GM21360 (cell line): ENCODE measurements at regions not wholly inside any gene's neighbourhood (a gene's known extent, or its start where the extent isn't known, plus 50 kb on each side); places are given as distances from the start of the nearest gene placed in this dataset.

Source experiments
- ATAC-seq: cut with Tn5 transposase; IDR thresholded peaks from one replicate; pipeline ENCODE4 v1.9.1; 2021; ENCODE audit warnings: mild to moderate bottlenecking, moderate library complexity; ENCODE audit not compliant: unreplicated experiment

DNA sequence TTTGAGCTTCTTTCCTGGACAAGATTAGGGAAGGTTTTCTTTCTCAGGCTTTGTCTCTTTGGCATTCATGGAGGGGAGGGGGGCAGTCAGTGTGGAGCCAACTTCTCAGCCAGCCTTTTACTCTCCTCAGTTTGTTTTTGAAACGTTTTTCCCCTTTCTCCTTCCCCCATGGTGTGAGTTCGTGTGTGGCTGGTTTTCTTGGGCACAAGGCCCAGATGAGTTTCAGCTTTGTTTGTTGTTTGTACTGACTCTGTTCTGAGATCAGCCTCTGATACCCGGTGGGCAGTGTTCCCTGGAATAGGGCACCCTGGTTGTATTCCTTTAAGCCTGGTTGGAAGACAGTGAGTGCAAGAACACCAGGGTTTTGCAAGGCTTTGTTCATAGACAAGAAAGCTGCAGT lies 168.2 kb upstream of the RARB start:
- ATAC-seq: no peak

DNA sequence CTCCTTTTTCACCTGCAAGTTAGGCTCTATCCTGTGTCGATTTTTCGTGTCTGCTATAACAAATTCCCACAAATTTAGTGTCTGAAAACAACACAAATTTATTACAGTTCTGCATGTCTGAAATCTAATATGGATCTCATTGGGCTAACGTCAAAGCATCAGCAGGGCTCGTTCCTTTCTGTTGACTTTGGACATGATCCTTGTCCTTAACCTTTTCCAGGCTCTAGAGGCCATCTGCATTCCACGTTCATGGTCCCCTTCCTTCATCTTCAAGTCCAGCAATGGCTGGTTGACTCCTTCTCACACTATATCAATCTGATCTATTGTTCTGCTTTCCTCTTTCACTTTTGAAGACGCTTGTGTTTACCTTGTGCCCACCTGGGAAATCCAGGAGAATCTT lies 165.7 kb upstream of the RARB start:
- no peak for ATAC-seq

DNA sequence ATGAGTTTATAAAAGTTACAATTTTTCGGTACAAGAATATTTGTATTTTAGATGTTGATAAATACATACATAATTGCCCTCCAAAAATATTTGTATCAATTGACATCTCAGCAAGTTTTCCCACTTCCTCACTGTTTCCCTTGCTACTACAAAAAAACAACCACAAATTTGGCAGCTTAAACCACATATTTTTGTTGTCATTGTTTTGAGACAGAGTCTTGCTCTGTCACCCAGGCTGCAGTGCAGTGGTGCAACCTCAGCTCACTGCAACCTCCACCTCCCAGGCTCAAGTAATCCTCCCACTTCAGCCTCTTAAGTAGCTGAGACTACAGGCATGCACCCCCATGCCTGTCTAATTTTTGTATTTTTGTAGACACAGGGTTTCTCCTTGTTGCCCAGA lies 162.8 kb upstream of the RARB start:
- no peak for ATAC-seq

DNA sequence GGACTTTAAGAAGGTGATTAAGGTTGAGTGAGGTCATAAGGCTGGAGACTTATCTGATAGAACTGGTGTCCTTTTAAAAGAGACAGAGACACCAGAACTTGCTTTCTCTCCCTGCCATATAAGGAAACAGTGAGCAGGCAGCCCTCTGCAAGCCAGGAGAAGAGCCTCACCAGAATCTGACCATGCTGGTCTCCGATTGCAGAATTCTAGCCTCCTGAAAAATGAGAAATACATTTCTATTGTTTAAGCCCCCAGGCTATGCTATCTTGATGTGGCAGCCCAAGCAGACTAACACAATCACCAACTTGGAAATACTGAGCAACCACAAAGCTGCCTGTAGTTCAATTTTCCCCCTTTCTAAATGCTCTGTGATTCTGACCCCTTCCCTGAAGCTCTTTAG lies 161.4 kb upstream of the RARB start:
- ATAC-seq: no peak

DNA sequence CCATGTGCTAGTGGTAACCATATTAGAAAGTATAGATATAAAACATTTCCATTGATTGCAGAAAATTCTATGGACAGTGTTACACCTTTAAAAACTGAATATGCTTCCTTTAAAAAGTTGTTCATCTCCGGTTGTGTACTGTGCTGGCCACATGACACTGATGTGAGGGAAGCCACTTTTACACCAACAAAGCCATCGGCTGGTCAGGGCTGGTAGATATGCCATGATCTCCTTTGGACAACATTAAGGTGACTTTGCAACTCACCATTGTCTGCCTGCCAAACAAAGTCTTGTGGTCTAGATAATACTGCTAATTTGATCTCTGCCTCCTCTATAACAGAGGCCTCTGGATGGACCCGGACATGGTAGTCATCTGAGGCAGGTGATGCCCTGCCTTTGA lies 156.0 kb upstream of the RARB start:
- ATAC-seq: no peak

DNA sequence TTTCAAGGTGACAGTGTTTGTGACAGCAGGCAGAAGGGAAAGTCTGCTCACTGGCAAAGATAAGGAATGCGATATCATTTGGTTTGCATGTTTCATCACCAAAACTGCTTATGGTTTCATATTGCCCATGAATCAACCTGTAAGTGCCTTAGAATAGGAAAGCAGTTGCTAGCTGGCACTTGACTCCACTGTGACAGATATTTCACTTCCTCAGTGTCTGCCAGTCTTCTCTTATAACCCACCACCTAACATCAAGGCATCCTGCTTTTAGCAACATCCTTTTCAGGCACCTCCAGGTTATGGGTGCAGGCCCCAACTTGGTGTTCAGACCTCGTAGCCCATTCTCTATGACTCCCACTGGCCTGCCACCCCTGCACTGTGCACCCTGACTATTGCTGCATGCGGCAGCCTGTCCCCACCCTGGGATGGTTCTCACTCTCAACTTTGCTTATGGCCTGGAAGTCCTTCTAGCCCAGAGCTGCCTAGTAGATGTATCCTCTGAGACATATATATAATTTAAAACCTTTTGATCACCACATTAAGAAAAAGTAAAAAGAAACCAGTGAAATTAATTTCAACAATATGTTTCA lies 154.4 kb upstream of the RARB start:
- ATAC-seq: no peak

DNA sequence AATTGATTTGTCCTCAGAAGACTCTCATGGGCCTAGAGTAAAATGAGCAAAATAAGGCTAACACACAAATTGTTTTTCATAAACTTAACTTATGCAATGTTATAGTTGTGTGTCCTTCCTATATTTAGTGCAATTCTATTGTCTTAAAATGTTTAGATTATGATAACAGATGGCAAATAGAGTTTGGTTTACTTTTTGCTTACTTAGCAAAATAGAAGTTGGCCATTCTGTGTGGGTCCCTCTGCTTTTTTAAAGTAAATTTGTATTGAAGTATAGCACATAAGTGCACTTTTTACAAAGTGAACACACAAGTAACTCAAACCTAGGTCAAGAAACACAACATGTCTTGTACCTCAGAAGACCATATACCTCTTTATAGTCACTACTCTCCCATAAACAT lies 150.6 kb upstream of the RARB start:
- ATAC-seq: no peak

DNA sequence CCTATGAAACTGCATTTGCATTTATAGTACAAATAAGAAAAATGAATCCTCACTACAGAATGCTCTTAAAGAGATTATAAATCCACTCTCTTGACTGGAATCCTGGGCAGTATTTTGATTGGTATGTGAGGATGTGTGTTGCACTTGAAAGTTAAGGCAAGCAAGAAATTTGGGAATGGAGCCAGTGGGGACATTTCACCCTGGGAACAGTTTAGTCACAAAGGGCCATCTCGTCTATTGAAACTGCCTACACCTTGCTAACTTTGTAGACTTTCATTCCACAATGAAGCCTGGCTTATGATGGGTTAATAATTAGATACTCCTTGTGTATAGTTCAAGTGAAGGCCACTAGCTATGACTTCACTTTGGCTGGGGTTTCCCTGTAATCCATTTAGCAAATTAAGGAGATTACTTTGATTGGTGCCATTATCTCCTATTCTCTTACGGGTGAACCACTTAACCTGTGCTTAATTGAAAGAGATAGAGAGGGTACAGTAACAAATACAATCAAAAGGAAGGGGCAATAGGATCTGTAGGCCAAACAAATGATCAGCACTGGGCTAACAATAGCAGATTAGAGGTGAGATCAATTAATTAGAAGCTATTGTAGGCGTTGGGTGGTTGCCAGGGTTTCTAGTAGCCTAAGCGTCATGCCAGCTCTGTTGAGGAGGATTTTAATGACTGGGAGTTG lies 146.9 kb upstream of the RARB start:
- ATAC-seq: no peak

DNA sequence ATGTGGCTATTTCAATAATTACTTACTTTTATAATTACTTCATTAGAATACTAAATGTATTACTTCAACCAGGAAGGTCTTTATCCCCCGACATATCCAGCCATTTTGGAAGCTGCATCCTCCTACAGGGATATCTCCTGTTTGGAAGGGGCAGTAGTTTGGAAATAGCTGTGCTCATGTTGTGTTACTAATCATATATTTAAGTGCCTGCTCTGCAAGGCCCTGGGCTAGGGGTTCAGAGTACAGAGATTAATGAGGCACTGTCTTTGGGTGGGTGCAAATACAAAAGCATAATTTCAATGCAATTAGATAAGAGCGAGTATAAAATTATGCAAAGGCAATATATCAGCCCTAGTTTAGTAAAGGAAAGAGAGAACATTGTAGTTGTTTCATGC lies 146.3 kb upstream of the RARB start:
- no peak for ATAC-seq

DNA sequence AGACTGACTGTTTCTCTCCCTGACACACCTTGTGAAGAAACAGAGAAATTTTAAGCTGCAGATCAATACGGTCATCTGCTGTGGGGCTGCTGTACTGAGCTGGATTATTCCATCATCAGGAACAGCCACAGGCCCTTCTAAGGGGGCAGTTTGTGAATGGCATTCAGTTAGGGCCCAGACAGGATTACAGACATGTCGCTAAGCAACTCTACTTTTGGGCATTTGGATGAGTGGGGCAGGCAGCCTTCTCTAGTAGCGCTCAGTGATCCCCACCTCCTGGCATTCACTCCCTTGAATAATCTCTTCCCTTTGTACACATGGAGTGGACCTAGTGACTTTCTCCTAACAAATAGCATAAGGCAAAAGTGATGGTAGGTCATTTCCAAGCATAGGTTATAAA lies 144.4 kb upstream of the RARB start:
- no peak for ATAC-seq

DNA sequence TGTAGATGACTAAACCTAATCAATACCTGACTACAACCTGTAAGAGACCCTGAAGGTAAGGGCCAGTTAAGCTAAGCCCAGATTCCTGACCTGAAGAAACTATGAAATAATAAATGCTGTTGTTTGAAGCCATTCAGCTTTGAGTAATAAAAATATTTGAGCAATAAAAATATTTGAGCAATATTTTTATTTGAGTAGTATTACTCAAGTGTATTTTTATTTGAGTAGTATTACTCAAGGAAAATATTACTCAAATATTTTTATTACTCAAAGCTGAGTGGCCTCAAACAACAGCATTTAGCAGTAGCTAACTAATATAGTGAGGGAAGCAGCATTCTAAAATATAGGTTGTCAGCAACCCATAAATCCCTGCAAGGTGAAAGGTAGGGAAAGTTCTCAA lies 143.8 kb upstream of the RARB start:
- no peak for ATAC-seq

DNA sequence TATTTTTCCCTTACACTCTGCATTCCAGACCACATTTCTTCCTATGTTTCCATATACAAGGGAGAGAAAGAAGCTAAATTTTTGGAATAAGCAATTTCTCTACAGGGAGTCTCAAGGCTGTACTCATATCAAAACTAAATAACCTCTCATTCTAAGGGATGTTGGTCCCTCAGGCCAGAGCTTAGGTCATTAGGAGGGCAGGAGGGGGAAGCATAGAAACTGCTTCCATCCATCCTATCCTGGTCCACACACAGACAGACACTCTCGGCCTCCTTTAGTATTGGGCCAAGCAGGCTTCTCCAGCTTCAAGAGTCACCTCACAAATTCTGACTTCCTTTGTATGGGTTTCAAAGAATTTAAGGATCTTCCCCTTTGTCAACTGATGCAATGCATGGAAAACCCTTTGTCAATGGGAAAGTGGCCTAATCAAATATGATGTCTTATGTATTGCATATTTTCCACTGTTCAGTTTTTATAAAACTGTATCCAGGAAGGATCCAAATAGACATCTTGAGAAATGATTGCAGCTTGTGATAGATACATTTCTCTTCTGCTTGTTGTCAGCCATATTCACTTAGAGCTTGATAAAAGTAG lies 140.7 kb upstream of the RARB start:
- no peak for ATAC-seq

DNA sequence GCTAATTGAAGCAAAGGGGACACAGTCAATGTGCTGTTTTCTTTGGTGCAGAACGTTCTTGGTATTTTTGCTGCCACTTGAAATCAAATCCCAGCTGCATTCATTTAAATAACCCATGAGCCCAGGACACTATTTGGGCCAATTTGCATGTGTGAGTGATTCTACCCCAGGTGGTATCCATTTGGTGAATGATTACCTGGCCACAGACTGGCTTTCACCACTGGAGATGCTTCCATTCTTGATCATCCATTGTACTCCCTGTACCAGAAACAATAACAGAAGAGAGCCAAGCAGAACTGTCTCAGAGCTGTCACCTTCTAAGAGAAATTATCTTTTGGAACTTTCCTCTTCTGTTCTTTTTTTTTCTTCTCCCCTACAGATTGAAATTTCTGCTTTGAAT lies 139.7 kb upstream of the RARB start:
- no peak for ATAC-seq

DNA sequence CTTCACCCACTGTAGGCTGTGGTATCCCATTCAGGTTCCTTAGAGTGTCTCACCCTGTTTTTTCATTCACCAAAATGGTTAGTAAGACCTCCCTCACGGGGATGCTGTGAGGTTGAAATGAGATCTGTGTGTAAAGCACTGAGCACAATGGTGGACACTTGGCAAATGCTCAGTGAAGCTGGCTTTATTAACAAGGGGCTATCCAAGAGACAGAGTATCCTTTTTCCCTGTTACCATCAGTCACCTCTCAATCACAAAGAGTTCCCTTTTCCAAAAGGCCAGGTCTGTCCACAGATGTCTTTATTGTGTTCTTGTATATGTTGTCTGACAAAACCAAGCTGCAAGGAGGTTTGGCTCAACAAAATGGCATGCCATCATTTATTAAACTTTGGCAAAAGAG lies 138.9 kb upstream of the RARB start:
- ATAC-seq: no peak

DNA sequence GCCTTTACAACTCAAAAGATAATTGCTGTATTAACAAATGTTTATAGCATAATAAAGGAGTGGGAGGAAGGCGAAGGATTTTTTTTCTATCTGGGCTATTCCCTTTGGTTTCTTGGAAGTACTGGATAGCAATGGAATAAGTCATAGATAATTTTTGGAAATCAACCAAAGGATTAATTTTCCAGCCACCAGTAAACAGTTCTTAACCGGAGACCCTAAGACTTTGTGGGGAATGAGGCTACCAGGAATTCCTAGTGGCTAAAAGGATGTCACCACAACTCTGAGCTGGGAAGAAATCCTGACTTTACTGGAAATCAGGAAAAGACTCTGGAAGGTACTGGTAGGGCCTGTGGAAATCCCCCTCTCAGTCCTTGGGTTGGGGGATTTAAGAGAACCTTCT lies 138.4 kb upstream of the RARB start:
- ATAC-seq: no peak

DNA sequence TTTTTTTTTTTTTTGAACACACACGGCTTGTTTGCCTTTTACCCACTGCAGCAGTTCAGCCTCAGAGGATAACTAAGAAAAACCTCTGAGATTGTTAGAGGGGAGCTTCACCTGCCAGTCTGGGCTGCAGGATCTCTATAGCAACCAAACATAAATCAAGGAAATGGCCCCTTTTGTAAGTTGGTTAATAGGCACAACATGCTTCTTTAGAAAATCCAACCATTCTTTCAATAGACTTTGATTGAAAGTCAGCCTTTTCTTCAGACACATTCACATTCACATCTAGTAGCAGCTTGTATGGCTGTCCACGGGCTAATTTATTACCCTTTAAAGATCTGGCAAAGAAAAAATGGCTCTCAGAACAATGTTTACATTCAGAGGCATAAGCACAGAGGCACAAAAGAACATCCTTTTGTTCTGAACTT lies 136.6 kb upstream of the RARB start:
- no peak for ATAC-seq

DNA sequence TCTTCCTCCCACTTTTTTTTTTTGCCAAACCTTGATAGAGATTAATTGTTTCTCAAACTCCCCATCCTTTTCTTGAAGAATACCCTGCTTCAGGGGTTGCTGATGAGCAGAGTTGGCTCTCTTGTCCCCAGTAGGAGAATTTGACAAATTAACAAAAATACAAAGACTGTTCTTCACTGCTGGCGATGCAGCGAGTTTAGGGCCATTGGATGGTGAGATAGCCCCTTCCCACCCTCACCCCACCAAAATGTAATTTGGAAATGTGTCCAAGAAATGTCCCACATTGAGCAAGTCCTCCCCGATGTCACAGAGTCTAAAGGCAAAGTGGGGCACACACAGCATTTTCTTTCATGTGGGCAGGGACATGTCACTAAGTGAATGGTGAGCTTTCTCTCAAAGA lies 136.0 kb upstream of the RARB start:
- ATAC-seq: no peak

DNA sequence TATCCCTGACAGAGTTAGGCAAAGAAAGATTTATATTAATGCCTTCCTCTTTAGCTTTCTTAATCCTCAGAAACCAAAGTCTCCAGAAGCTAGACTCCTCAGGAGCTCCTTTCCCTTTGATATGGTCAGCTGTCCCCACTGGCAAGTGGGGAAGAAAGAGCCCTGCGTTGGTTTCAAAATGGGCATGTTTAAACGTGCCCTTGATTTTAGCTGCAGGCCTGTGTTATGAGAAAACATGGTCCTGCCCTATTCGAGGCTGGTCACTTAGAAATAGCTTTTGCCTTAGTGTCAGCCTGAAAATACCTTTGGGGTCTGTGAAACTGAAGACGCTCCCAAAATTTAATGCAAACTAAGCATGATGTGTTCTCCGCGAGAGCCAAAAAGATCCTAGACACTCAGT lies 135.5 kb upstream of the RARB start:
- no peak for ATAC-seq

DNA sequence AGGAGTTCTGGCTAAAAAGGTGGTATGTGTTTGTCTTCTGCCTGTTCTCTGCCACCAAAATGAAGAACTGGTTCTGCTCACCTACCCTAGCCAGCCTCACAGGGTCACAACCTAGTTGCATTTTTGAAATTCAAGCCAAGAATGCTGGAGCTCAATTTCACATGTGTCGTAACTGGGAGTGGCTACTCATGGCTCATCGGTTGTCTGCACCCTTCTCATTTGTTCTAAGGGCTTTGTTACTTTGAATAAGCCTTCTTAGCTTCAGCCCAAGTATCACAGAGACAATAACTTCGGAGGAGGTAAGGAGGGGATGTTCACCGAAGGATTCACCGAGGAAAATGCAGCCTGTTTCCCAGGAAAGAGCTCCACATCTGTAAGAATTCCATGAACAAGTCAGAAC lies 134.3 kb upstream of the RARB start:
- no peak for ATAC-seq

DNA sequence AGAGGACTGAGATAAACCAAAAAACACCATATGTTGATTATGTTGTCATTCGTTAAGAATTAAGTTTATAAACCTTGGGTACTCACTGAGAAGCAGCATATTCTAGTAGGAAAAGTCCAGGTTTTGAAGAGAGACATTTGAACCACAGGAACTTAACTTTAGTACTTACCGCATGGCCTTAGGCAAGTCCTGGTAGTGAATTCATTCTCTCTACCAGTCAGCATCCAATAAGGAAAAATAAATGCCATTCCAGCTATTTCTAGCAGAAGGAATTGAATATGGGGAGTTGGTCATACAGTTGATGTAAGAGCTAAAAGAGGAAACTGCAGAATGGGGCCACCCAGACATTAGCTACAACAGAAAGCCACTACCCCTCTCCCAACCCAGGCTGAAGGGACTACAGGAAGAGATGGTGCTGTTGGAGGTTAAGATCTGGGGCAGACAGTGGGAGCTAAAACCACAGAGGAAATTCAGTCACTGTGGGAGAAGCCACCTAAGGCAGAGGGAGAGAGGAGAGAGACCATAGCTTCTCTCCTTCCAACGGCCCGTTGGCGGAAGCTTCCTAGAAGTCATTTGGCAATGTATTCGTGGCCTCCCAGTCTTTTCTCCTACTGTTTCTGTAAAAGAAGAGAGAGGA lies 133.8 kb upstream of the RARB start:
- no peak for ATAC-seq

DNA sequence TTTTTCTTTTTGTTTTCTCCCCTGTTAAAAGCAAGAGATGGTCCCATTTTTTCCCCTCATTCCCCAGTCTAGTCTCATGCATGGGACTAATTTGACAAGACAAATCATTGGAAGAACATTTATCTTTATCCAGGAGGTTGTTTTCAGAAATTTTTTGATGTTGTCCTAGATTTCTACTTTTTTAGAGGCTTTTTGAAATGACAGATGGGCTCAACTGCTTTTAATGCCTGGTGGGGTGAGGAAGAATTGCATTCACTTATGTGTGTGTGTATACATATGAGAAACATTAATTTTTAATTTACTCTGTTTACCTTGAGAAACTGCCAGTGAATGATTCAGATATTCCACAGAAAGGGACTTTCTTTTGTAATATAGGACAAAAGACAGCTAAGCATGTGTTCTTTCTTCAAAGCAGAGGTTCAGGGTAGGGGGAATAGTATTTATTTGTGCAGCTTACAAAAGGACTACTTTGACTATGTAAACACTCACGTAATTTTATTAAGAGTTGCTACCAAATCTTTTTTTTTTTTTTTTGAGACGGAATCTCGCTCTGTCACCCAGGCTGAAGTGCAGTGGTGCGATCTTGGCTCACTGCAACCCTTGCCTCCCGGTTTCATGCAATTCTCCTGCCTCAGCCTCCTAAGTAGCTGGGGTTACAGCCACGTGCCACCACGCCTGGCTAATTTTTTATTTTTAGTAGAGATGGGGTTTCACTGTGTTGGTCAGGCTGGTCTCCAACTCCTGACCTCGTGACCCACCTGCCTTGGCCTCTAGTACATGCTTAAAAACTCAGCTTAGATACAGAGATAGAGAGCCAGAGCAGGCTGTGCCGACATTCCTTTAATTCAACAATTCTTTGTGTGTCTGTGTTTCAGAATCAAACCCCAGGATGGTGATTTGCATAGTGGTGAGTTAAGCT lies 130.1 kb upstream of the RARB start:
- no peak for ATAC-seq
